GM23338 (cell line): ENCODE measurements at regions not wholly inside any gene's neighbourhood (a gene's known extent, or its start where the extent isn't known, plus 50 kb on each side); places are given as distances from the start of the nearest gene placed in this dataset.

ENCODE experiments used
- CREB1 ChIP-seq: fragments of 250-450 bp; sonication (Bioruptor Pico); IDR thresholded peaks from 2 replicates; pipeline ENCODE4 v1.5.0; 2020; ENCODE audit warnings: low read depth, mild to moderate bottlenecking, moderate library complexity
- CTCF ChIP-seq, 2 experiments: fragments of 200-600 bp in 1 of 2; sonication (generic) in 1 of 2; conservative IDR thresholded peaks; 2 replicates each; pipeline versions ENCODE4 v1.5.1 to v1.6.1; 2016 to 2017; ENCODE audit warnings: antibody characterized with exemption in 2 of 2, low read depth in 2 of 2, mild to moderate bottlenecking in 2 of 2, moderate library complexity in 1 of 2
- ETS1 ChIP-seq: IDR thresholded peaks from 2 replicates; pipeline ENCODE4 v1.6.1; 2016; ENCODE audit warnings: antibody characterized with exemption
- EZH2 ChIP-seq: fragments of 200-600 bp; sonication (generic); IDR thresholded peaks from one replicate; pipeline ENCODE4 v1.8.0; 2017; ENCODE audit warnings: antibody characterized with exemption, mild to moderate bottlenecking, low read depth; ENCODE audit not compliant: unreplicated experiment
- EZH2phosphoT487 ChIP-seq: fragments of 200-600 bp; sonication (generic); IDR thresholded peaks from one replicate; pipeline ENCODE4 v1.8.1; 2018; ENCODE audit warnings: antibody characterized with exemption; ENCODE audit not compliant: unreplicated experiment
- JUNB ChIP-seq: IDR thresholded peaks from one replicate; pipeline ENCODE4 v1.6.1; 2016; ENCODE audit warnings: antibody characterized with exemption; ENCODE audit not compliant: unreplicated experiment
- POLR2AphosphoS5 ChIP-seq: IDR thresholded peaks from 2 replicates; pipeline ENCODE4 v1.6.1; 2016; ENCODE audit warnings: antibody characterized with exemption, low read depth
- REST ChIP-seq: IDR thresholded peaks from one replicate; pipeline ENCODE4 v1.6.1; 2018; ENCODE audit warnings: antibody characterized with exemption; ENCODE audit not compliant: unreplicated experiment
- STAT1 ChIP-seq: IDR thresholded peaks from one replicate; pipeline ENCODE4 v1.6.1; 2016; ENCODE audit warnings: antibody characterized with exemption; ENCODE audit not compliant: unreplicated experiment
- ZNF114 ChIP-seq: fragments of 250-450 bp; sonication (Bioruptor Pico); IDR thresholded peaks from 2 replicates; pipeline ENCODE4 v1.5.0; 2020; ENCODE audit warnings: mild to moderate bottlenecking, moderate library complexity

- TF ChIP-seq CTCF (conservative IDR thresholded peaks at IDR 0.05; ENCODE audit: low read depth in 2 of 2) (no peak), EZH2 (no peak), POLR2AphosphoS5 (no peak), STAT1 (no peak), JUNB (no peak), ZNF114 (CRISPR knock-in tag) (no peak), REST (no peak), EZH2phosphoT487 (no peak), CREB1 (CRISPR knock-in tag) (no peak), ETS1 (no peak)
Measured at GRCh38 chr6:102229271-102229670, 835.8 kb downstream of the GRIK2 start.
